ENCODE measurements at regions not wholly inside any gene's neighbourhood (a gene's known extent, or its start where the extent isn't known, plus 50 kb on each side); places are given as distances from the start of the nearest gene placed in this dataset.

DNA sequence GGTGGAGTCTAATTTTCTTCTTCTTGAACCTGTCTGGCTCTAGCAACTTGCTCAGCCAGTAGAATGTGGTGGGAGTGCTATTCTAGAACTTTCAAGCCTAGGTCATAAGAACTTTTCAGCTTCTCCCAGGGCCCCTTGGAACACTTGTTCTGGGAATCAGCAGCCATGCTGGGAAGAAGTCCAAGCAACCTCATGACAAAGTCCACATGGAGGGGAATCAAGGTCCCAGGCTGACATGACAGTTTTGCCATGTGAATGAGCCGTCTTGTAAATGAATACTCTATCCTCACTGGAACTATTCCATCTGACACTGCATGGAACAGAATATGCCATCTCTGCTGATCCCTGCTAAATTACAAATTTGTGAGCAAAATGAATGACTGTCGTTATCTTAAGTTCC lies 214.2 kb upstream of the TBX3 start:
- TF ChIP-seq RAD21 (IDR thresholded peaks at IDR 0.05; ENCODE audit: low read depth): no peak
- no peak for TF ChIP-seq USF1 (IDR thresholded peaks at IDR 0.05)
- no peak for TF ChIP-seq EGR1 (IDR thresholded peaks at IDR 0.05)
- TF ChIP-seq ZBTB7A (IDR thresholded peaks at IDR 0.05; ENCODE audit: low read depth): no peak
- TF ChIP-seq, protein P1, sequence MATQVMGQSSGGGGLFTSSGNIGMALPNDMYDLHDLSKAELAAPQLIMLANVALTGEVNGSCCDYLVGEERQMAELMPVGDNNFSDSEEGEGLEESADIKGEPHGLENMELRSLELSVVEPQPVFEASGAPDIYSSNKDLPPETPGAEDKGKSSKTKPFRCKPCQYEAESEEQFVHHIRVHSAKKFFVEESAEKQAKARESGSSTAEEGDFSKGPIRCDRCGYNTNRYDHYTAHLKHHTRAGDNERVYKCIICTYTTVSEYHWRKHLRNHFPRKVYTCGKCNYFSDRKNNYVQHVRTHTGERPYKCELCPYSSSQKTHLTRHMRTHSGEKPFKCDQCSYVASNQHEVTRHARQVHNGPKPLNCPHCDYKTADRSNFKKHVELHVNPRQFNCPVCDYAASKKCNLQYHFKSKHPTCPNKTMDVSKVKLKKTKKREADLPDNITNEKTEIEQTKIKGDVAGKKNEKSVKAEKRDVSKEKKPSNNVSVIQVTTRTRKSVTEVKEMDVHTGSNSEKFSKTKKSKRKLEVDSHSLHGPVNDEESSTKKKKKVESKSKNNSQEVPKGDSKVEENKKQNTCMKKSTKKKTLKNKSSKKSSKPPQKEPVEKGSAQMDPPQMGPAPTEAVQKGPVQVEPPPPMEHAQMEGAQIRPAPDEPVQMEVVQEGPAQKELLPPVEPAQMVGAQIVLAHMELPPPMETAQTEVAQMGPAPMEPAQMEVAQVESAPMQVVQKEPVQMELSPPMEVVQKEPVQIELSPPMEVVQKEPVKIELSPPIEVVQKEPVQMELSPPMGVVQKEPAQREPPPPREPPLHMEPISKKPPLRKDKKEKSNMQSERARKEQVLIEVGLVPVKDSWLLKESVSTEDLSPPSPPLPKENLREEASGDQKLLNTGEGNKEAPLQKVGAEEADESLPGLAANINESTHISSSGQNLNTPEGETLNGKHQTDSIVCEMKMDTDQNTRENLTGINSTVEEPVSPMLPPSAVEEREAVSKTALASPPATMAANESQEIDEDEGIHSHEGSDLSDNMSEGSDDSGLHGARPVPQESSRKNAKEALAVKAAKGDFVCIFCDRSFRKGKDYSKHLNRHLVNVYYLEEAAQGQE (IDR thresholded peaks at IDR 0.05; ENCODE audit: low read depth): no peak
- no peak for TF ChIP-seq YY1 (IDR thresholded peaks at IDR 0.05; ENCODE audit: low read depth)
- no peak for TF ChIP-seq NFIC (IDR thresholded peaks at IDR 0.05)
- no peak for TF ChIP-seq TAF1 (IDR thresholded peaks at IDR 0.05; ENCODE audit: low read depth)
- TF ChIP-seq FOXM1 (IDR thresholded peaks at IDR 0.05; ENCODE audit: borderline replicate concordance, low read depth): no peak
- no peak for TF ChIP-seq MAX (IDR thresholded peaks at IDR 0.05)
- no peak for TF ChIP-seq CEBPB (IDR thresholded peaks at IDR 0.05)
- TF ChIP-seq EP300 (IDR thresholded peaks at IDR 0.05; ENCODE audit: borderline replicate concordance): no peak
- no peak for TF ChIP-seq TEAD4 (IDR thresholded peaks at IDR 0.05)
- no peak for TF ChIP-seq TCF12 (IDR thresholded peaks at IDR 0.05; ENCODE audit: low read depth)

- TF ChIP-seq CREB1 (IDR thresholded peaks at IDR 0.05; ENCODE audit: low read depth): no peak
- TF ChIP-seq CEBPB (IDR thresholded peaks at IDR 0.05): no peak
- TF ChIP-seq EGR1 (IDR thresholded peaks at IDR 0.05): no peak
- no peak for TF ChIP-seq FOXM1 (IDR thresholded peaks at IDR 0.05; ENCODE audit: borderline replicate concordance, low read depth)
- TF ChIP-seq USF1 (IDR thresholded peaks at IDR 0.05): no peak
- TF ChIP-seq TAF1 (IDR thresholded peaks at IDR 0.05; ENCODE audit: low read depth): no peak
- no peak for TF ChIP-seq EP300 (IDR thresholded peaks at IDR 0.05; ENCODE audit: borderline replicate concordance)
- no peak for TF ChIP-seq NFIC (IDR thresholded peaks at IDR 0.05)
- no peak for TF ChIP-seq ZBTB7A (IDR thresholded peaks at IDR 0.05; ENCODE audit: low read depth)
- no peak for TF ChIP-seq TCF12 (IDR thresholded peaks at IDR 0.05; ENCODE audit: low read depth)
- TF ChIP-seq MAX (IDR thresholded peaks at IDR 0.05): no peak
- no peak for TF ChIP-seq YY1 (IDR thresholded peaks at IDR 0.05; ENCODE audit: low read depth)
- no peak for TF ChIP-seq RAD21 (IDR thresholded peaks at IDR 0.05; ENCODE audit: low read depth)
- no peak for TF ChIP-seq TEAD4 (IDR thresholded peaks at IDR 0.05)
- TF ChIP-seq, protein P1 (IDR thresholded peaks at IDR 0.05; ENCODE audit: low read depth): no peak
These were observed 211.9 kb upstream of the TBX3 start for GRCh38 chr12:114895827-114896226.

DNA sequence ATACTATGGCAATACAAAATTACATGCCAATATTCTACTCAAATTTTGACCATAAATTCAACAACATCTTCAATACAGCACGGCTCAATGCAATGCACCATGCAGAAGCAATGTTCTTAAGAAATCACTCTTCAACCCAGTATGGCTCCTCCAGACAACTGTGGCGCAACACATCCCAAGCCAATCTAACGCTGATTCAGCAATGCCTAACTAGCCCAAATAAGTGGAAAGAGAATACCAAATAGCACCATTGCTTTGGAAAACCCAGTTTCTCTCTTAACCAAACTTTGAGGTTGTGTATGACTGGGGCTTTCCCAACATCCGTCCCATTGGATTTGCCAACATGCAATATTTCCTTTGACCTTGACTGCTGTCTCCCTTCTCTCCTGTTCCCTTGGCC lies 211.1 kb upstream of the TBX3 start:
- TF ChIP-seq EGR1 (IDR thresholded peaks at IDR 0.05) (no peak), YY1 (IDR thresholded peaks at IDR 0.05; ENCODE audit: low read depth) (no peak), USF1 (IDR thresholded peaks at IDR 0.05) (no peak), TEAD4 (IDR thresholded peaks at IDR 0.05) (no peak), NFIC (IDR thresholded peaks at IDR 0.05) (no peak), RAD21 (IDR thresholded peaks at IDR 0.05; ENCODE audit: low read depth) (no peak), CEBPB (IDR thresholded peaks at IDR 0.05) (no peak), EP300 (IDR thresholded peaks at IDR 0.05; ENCODE audit: borderline replicate concordance) (no peak), FOXM1 (IDR thresholded peaks at IDR 0.05; ENCODE audit: borderline replicate concordance, low read depth) (no peak)

DNA sequence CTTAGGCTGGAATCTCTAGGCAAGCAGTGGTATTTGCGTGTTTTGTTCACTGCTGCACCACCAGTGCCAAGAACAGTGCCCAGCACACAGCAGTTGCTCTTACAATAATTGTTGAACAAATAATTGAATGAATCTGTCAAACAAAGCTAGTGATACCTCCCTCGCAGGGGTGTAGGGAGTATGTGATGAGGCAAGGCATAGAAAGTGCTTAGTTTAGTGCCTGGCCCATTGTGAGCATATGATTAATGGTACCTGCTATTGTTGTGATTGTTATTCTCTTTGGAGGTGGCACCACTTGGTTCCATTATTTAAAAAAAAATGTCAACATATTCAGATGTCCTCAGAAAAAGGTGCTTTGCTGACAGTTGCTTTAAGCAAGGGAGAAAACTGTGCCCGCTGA lies 210.1 kb upstream of the TBX3 start:
- TF ChIP-seq YY1 (IDR thresholded peaks at IDR 0.05; ENCODE audit: low read depth) (no peak), FOXM1 (IDR thresholded peaks at IDR 0.05; ENCODE audit: borderline replicate concordance, low read depth) (no peak), TEAD4 (IDR thresholded peaks at IDR 0.05) (no peak), RAD21 (IDR thresholded peaks at IDR 0.05; ENCODE audit: low read depth) (no peak), CEBPB (IDR thresholded peaks at IDR 0.05) (no peak), EP300 (IDR thresholded peaks at IDR 0.05; ENCODE audit: borderline replicate concordance) (no peak), ZBTB7A (IDR thresholded peaks at IDR 0.05; ENCODE audit: low read depth) (no peak), TAF1 (IDR thresholded peaks at IDR 0.05; ENCODE audit: low read depth) (no peak), NFIC (IDR thresholded peaks at IDR 0.05) (no peak)
- TF ChIP-seq, protein P1 (IDR thresholded peaks at IDR 0.05; ENCODE audit: low read depth): no peak
